HG02759 (cell line): ENCODE measurements at regions not wholly inside any gene's neighbourhood (a gene's known extent, or its start where the extent isn't known, plus 50 kb on each side); places are given as distances from the start of the nearest gene placed in this dataset.
"Not testable (repeated sequence)": the region's sequence is repeated elsewhere in the genome, so short reads cannot be mapped to it uniquely, and the experiment has no call there.

Source experiments
- ATAC-seq: cut with Tn5 transposase; IDR thresholded peaks from one replicate; pipeline ENCODE4 v1.9.1; 2021; ENCODE audit warnings: mild to moderate bottlenecking, moderate library complexity; ENCODE audit not compliant: unreplicated experiment

DNA sequence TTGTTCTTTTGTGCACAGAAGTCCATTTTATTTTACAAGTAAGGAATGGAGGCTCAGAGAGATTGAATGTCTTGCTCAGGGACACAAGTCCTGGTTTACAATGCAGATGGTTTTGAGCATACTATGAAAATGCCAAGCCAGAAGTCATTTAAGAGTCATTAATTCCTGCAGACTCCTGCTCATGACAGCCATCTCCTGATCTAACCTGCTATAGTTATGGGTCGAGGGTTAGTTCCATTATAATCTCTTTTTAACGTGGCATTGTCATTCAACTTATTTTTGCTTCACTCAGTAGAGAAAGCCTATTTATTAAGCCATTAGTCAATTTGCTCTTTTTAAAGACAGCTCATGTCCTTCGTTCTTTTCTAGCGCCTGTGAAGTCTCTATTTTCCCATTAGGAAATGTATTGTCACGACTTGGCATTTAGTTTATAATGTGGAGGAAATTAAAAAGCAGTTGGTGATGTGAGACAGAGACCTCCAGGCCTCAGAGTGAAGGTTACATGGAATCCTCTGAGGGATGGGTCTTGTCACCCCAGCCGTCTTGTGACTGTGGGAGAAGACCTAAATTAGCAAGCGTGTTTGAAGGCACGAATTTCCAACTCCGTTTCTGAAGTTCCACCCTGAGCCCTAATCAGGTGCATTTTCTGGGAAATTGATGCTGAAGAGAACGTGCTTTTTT, 84.1 kb downstream of the ACTBL2 start:
- ATAC-seq, result no peak

DNA sequence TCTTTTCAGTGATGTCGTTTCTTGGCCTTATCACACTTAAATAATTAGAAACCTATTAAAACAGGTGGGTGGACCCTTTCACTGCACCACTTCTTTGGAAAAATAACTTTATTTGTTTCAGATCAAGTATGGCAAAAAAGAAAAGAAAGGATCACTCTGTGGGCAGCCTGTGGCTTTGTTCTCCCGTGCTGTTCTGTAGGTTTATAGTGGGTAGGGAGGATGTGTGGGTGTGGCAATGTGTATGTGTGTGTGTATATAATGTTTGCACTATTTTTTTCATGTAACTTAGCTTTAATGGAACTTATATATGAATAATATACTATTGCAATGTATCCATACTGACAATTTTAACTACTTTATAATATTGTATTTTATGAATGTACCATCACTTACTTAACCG, 85.9 kb downstream of the ACTBL2 start:
- no peak for ATAC-seq

DNA sequence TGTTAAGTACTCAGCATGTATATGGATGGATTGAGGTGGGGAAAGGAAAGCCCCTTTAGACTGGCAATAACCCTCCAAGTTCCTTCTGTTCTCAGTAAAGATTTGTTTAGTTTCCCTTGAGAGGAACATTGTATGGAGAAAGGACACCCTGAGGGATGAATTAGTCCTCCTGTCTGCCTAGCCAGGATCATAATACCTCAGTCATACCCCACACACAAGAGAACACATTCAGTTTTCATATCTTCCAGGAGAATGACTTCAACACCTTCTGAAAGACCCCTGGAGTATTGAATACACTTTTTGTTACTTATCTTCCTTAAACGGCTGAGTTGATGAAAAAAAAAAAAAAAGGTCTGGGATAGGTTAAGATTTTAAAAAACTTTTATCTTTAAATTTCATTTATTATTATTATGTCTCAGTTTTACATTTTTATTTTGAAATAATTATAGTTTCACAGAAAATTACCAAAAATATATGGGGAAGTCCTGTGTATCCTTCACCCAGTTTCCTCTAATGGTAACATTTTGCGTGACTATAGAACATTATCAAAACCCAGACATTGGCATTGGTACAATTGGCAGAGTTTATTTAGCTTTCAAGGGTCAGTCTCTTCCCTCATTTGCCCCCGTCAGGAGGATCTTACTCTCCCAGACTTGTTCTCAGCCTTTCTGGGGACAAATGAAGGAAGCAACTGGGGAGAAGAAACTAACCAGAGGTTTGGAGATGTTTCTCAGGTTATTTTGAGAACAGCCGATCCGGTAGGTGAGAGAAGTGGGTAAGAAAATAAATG, 88.0 kb downstream of the ACTBL2 start:
- ATAC-seq, result no peak

DNA sequence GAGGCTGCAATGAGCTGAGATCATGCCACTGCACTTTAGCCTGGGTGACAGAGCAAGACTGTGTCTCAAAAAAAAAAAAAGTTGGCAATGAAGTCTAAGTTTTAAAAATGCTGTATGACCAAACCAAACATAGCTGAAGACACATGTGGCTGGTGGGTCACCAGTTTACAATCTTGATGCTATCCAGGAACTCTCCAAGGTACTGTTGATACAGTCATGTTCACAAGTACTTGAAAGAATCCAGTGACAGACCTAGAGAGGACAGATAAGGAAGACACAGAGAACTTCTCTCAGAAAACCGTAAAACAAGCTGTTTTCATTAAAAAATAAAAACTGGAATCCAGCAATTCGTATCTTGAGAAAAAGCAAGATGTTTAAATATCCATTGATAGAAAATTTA, 95.7 kb downstream of the ACTBL2 start:
- no peak for ATAC-seq

DNA sequence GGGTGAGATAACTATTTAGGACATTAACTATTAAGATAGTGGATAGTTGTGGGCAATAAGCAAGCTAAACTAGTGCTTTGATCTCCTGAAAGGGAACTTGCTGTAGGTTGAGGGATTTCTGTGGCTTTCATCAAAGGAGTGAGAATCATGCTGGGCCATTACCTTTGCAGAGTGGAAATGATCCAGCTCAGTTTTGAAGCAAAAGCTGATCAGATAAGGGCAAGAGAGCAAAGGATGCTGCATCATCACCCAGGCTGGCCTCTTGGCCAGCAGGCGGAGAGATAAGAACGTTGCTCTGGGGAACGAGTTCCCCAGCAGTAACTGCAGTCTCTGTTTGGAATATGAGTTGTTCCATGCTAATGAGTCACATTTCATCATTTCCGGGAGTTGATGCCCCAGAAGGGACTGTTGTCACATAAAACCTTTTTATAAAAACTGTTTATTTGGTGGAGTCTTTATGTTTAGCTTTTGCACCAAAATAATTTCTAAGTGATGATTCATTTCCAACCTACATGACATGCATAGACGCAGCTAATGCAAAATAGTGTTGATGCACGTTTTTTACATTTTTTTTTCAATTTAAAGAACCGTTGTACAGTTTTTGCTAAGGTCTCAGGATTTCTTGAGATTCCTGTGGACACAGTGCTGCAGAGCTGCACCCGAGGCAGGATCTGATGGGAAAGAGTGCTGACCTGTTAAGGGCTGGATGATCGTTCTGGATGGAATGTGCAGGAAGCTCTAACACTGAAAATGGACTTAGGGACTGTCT, 99.3 kb downstream of the ACTBL2 start:
- ATAC-seq, result no peak

DNA sequence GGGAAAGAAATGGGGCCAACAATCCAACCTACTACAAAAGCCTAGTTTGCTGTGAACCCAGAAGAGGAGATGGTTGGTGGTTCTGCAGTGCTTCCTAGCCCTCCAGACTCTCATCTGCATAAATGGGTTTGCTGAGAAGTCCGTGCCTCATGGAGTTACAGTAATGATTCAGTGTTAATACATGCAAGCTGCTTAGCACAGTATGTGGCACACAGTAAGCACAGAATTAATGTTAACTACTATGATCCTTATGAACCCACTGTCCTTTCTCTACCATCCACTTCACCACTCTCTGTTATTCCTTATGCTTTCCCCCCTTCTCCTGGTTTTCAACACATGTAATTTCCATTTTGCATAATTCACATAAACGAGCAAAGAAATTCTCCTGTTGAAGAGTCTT, 100.0 kb downstream of the ACTBL2 start:
- ATAC-seq, result no peak

GRCh38 chr5:57370376-57370775, 112.2 kb downstream of the ACTBL2 start:
- no peak for ATAC-seq

DNA sequence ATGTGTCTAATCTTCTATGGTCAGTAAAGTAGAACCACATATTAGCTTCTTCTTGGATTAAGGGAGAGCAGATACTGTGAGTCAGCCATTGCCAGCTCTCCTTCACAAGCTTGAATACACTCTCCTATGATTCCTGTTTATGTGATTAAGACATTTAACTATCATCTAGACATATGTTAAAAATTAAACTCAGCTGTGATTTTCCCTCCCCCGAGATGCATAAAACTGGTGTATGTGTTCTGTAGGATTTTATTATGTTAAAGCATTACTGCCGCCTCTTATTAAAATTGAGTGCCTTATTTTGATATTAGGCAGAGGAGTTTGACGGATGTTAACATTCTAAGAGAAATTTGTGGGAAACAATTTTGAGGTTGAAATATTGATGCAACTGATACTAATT, 114.6 kb downstream of the ACTBL2 start:
- no peak for ATAC-seq

DNA sequence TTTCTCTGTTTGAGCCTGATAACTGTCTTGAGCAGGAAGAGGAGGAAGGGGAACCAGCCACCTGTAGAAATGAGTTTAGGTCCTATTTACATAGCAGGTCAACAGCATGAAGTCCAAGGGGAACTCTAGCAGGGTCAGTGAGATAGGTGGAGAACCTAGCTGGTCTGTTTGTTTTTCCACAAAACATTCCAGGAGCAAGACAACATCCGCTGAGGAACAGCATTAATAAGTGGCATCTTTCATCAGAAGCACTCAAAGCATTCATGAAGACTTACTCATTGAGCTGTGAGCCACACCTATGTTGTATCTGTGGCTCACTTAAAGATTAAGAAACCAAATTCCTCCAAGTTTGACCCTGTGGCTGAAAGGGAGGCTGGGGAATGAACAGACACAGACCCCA, 115.9 kb downstream of the ACTBL2 start:
- ATAC-seq, result no peak

DNA sequence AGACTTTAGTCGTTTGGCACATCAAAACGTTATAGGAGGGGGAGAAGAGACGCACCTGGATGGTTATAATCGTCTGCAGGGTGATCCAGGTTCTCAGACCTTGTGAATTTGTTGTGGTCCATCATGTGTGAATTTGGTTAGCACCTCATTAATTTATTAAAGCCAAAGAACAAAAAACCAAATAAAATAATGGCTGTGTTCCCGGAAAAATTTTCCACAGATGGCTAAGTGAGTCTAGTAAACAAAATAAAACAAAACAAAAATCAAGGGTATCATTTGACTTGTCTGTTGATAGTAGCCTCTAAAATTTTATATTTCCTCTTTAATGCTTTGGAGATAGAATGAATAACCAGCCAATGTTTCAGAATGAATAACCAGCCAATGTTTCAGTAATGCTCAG, 119.7 kb downstream of the ACTBL2 start:
- no peak for ATAC-seq

- no peak for ATAC-seq
Measured at GRCh38 chr5:57360871-57361270, 121.7 kb downstream of the ACTBL2 start.

DNA sequence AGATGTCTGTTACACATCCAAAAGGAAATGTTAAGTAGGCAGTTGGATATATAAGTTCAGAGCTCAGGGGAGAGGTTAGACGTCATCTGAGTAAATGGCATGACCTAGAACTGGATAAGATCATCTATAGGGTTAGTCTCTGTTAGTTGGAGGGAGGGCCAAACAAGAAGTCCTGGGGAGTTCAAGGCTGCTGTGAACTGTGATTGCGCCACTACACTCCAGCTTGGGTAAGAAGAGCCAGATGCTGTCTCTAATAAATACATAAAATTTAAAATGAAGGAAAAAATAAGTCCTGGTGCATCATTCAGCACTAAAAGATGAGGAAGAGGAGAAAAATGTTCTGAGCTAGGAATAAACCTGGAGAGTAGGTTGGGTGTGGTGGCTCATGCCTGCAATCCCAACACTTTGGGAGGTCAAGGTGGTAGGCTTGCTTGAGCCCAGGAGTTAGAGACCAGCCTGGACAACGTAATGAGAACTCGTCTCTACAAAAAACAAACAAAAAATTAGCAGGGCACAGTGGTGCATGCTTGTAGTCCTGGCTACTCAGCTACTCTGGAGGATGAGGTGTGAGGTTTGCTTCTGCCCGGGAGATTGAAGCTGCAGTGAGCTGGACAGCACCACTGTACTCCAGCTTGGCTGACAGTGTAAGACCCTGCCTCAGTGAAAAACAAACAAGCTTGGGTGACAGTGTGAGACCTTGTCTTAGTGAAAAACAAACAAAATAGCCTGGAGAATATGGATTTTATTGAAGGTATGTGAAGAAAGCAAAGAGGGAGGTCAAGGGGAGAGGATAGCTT, 123.6 kb downstream of the ACTBL2 start:
- ATAC-seq, result no peak

GRCh38 chr5:57356850-57357249, 125.8 kb downstream of the ACTBL2 start:
- not testable (repeated sequence) for ATAC-seq

DNA sequence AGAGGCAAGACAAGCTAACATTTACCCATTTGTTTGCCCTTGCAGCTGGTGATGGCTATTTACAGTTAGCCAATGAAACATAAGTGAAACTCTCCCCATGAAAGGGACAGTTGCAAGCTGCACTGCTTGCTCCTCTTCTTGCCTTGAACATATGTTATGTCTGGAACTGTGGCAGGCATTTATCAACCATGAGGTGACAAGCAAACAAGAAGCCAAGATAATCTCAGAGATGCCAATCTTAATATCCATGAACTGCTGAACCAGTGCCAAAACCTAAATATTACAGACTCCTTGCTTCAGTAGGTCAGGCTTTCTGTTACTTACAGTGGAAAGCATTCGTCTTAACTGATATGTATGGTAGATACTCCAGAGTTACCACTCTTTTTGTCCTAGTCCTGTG, 133.4 kb downstream of the ACTBL2 start:
- no peak for ATAC-seq

GRCh38 chr5:57348376-57349140, 134.1 kb downstream of the ACTBL2 start:
- no peak for ATAC-seq

- ATAC-seq, result no peak
Measured at GRCh38 chr5:57346328-57346727, 136.3 kb downstream of the ACTBL2 start.

DNA sequence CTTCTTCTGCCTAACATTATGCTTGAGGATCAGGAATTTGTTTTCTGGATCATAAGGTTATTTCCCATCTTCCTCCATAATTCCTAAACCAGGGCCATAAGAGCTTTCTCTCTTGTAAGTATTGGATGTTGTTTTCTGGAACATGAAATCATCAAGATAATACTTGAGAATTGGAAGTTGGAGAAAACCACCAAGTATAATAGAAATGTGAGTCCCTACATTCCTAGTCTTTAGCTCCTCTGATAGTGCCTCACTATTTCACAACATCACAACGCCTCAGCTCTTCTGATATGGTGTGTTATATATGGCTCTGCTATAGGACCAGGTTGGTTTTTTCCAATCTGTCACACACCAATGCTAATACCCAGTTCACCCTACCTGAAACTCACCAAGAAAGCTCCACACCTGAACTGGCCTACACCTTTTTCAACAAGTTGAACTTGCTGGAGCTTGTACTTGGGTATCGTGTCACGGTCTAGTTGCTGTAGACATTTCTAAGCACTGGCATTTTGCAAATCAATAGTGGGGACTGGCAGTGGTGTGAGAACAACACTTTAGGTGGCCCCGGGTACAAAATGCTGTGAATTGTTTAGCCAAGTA, 141.1 kb downstream of the ACTBL2 start:
- ATAC-seq, result no peak

DNA sequence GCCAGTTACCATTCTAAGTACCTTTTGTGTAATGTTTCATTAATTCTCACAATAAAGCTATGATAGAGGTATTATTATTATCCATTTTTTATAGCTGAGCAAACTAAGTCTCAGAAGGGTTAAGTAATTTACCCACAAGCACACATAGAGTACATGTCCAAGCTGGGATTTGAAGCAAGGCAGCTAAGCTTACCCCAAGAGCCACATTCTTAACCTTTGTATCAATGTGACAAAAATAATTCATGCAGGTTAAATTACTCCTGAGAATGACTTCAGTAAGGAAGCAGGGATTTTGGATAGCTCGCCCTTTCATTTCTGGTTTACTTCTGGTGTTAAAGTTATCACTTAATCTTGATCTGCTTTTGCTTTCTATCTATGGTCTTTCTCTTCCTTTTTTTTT, 141.9 kb downstream of the ACTBL2 start:
- ATAC-seq, result no peak

GRCh38 chr5:57339521-57339920, 143.1 kb downstream of the ACTBL2 start:
- no peak for ATAC-seq

GRCh38 chr5:57338868-57339340, 143.7 kb downstream of the ACTBL2 start:
- ATAC-seq, result no peak
